GM19463 (cell line): ENCODE measurements at regions not wholly inside any gene's neighbourhood (a gene's known extent, or its start where the extent isn't known, plus 50 kb on each side); places are given as distances from the start of the nearest gene placed in this dataset.
"Not testable (repeated sequence)": the region's sequence is repeated elsewhere in the genome, so short reads cannot be mapped to it uniquely, and the experiment has no call there.

ENCODE experiments used
- ATAC-seq: cut with Tn5 transposase; IDR thresholded peaks from one replicate; pipeline ENCODE4 v1.9.1; 2021; ENCODE audit warnings: mild to moderate bottlenecking, moderate library complexity; ENCODE audit not compliant: unreplicated experiment

DNA sequence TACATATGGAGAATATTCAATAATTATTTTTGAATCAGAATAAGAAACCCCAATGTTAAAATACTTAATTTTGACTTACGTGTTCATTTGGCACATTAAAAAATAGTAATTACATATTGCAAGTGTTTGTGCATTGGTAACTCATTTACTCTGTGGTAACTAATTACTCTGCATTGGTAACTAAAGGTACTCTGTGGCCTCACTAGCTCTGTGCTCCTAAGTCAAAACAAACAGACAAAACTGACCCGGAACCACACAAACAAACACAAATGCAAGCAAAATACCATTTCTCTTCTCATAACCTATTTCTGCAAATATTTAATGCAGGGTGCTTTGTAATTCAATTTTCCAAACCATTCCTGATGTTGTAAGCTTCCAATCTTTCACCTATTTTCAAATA is 1244.3 kb downstream of the REEP3 start:
- ATAC-seq, result no peak

- ATAC-seq, result no peak
Observed at GRCh38 chr10:64771253-64772050, 1250.3 kb downstream of the REEP3 start.

- no peak for ATAC-seq
Observed at GRCh38 chr10:64773357-64773756, 1252.2 kb downstream of the REEP3 start.

DNA sequence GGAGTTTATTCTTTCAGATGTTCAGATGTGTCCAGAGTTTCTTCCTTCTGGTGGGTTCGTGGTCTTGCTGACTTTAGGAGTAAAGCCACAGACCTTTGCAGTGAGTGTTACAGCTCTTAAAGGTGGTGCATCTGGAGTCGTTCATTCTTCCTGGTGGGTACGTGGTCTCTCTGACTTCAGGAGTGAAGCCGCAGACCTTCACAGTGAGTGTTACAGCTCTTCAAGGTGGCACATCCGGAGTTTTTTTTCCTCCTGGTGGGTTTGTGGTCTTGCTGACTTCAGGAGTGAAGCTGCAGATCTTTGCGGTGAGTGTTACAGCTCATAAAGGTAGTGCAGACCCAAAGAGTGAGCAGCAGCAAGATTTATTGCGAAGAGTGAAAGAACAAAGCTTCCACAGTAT is 1263.2 kb downstream of the REEP3 start:
- ATAC-seq, result not testable (repeated sequence)

DNA sequence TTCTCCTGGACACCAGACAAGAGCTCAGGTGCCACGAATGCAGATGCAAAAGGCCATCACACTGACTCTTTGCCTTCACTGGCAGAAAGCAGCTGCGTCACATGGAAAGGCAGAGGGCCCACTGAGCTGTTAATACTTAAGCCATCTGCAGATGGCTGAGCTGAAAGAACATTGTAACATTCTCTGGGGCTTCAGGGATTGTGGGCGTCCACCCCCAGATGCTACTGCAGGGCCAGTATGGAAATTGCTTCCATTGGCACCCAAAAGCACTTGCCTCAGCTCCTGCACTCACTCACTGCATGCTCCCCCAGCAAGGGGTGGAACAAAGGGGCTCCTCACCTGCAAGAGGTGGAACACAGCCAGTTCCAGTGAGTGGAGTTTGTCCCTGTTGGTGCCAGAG is 1264.6 kb downstream of the REEP3 start:
- ATAC-seq, result no peak

DNA sequence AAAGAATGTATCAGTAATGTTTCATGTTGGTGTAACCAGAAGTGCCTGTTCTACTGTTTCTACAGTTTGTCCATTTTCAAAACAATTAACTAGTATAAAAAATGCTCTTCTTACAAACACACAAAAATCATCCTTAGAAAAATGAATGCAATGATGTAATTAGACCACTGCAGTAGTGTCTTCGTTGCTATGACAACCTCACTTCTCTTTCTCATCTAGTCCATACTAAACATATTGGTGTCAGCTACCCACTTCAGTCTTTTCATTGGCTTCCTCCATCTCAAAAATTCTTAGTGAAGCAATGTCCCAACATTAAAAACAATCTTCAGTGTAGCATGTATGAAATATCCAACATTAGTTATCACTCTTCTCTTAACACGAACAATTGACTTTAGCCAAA is 1265.8 kb downstream of the REEP3 start:
- no peak for ATAC-seq

DNA sequence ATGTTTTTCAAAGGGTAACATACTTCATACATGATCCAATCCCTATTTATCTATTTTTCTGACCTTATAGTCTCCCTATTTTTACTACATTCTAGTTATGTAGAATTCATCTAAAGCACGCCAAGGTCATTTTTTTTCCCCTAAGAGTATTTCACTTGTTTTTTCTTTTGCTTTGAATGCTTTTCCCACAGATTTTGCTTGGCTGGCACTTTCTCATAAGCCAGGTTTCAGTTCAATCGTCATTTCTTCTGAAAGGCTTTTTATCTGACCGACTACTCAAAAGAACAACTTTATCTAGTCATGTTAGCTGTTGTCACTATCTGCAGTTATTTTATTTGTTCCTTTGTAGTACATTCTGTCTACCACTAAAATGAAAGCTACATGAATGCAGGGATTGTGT is 1274.6 kb downstream of the REEP3 start:
- no peak for ATAC-seq

DNA sequence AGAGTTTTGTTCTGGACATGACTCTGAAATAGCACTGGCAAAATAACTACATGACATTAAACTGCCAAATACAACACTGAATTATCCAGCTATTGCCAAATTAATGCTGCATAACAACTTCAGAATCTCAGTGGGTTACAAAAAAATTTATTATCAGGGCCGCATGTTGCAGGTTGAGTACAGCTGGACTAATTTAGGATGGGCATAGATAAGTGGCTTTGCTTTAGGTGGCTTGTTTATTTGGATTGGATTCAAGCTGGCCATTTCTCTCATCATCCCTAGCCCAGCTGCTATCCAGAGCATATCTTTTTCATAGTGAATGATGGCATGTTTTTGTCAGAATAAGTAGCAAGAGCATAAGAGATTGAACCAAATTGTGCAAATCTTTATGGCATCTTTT is 1277.1 kb downstream of the REEP3 start:
- ATAC-seq, result no peak

DNA sequence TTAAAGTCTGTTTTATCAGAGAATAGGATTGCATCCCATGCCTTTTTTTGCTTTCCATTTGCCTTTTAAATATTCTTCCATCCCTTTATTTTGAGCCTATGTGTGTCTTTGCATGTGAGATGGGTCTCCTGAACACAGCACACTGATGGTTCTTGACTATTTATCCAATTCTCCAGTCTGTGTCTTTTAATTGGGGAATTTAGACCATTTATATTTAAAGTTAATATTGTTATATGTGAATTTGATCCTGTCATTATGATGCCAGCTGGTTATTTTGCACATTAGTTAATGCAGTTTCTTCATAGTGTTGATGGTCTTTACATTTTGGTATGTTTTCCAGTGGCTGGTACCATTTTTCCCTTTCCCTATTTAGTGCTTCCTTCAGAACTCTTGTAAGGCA is 1287.0 kb downstream of the REEP3 start:
- not testable (repeated sequence) for ATAC-seq

GRCh38 chr10:64810046-64810445 is 1288.8 kb downstream of the REEP3 start:
- ATAC-seq, result not testable (repeated sequence)

DNA sequence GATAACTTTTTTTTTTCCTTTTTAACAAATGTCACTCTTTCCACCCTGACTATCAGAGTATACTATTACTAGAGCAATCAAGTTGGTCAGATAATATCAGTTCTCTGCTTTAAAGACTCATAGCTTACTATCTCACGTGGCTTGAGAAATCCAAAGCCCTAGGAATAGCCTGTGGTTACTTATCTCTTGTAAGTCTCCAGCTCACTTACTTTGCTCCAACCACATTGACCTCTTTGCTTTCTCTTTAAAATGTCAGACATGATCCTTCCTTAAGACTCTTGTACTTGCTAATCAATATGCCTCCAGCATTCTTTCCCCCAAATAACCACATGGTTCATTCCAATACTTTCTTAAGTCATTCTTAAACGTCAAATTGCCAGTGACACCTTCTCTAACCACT is 1292.2 kb downstream of the REEP3 start:
- ATAC-seq, result no peak

DNA sequence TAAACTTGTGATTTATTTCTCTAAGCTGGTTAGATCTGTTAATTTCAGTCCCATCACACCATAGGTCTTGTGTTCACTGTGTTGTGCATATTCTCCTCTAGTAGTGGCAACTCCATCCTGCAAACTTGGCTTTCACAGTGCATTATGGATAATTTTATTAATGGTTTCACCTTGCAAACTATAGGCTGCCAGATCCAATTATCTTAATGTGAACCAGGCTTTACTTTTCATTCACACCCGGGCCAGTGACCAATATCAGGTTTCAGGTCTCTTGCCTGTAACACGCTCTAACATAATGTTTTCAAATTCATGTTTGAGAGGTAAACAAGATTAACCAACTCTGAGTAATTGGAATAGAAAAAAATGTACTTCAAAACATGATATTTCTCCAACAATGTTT is 1293.0 kb downstream of the REEP3 start:
- ATAC-seq, result no peak

DNA sequence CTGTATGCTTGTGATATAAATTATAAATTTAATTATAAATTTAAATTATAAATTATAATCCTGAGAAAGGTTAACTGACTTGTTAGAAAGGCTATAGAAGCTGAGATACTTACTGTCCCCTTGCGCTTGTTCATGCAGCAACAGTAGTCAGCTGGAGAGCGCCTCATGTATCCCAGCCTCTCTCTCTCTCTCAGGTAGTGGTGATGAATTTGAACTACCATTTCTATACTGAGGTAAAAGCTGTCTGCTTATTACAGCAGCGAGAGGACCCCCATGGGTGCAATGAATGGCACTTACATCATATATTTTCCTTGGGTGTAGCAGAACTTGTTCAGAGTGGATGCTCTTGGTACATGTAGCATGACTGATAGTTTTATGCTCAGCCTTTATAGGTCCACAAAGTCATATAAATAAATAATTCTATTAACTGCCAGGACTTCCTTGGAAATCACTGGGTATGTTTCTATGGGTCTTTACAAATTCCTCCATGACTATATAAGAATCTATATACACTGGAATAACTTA is 1308.7 kb downstream of the REEP3 start:
- ATAC-seq, result no peak

DNA sequence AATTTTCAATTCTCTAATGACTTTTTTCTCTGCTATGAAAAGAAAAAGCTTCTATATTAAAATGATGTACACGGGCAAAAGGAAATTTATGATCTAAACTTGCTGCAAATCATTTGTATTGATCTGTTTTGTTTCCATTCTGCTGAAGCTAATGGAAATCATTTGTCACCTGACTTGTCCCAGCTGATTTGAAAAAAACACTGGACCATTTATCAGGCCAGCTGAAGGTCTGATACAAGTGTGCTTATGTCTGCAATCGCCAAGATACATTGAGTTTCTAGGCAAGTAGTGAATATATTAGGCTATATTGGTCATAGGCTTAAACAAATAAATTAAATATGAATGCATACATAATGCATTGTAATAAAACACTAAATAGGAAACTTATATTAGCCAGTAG is 1309.7 kb downstream of the REEP3 start:
- ATAC-seq, result no peak

- ATAC-seq, result no peak
Observed at GRCh38 chr10:64840341-64840740, 1319.1 kb downstream of the REEP3 start.

GRCh38 chr10:64846700-64847099 is 1325.5 kb downstream of the REEP3 start:
- no peak for ATAC-seq

- no peak for ATAC-seq
Observed at GRCh38 chr10:64855941-64856340, 1334.7 kb downstream of the REEP3 start.

GRCh38 chr10:64859911-64860310 is 1338.7 kb downstream of the REEP3 start:
- ATAC-seq, result no peak

DNA sequence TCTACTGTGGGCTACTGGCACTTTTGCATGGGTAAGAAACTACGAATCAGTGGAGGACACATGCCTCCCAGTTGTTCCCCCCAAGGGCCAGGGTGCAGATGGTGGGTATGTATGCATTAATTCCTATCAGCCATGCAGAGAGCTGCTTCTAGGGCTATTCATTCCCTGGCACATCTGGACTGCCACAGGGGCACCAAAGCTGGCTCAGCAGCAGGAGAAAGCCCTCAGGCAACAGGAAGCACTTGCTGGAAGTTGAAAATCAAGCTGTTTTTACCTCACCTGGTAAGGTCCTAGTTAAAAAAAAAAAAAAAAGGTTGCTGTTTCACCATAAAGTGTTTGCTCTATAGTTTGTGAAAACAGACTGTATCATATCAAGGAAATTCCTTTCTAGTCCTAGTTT is 1342.6 kb downstream of the REEP3 start:
- no peak for ATAC-seq

DNA sequence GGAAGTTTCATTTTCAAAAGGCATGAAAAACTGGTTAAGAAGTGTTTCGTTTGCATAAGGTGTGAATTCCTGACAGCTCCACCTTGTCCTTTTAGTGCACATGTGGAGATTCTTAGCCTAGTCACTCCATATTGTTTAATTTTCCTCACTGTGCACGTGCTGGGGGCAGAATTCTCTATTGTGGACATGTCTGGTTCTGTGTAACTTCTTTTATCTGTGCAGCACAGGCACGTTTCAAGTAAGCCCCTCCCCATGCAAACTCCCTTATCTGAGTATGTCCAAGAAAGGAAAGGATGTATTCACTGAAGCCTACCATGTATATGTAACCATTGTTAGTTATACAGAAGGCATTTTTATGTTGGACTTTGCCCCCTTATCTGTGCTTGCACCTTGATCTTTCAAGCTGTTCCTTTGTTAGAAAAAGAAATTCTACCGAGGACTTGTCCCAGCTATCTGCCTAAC is 1346.3 kb downstream of the REEP3 start:
- no peak for ATAC-seq

- ATAC-seq, result no peak
Observed at GRCh38 chr10:64873088-64873487, 1351.9 kb downstream of the REEP3 start.

DNA sequence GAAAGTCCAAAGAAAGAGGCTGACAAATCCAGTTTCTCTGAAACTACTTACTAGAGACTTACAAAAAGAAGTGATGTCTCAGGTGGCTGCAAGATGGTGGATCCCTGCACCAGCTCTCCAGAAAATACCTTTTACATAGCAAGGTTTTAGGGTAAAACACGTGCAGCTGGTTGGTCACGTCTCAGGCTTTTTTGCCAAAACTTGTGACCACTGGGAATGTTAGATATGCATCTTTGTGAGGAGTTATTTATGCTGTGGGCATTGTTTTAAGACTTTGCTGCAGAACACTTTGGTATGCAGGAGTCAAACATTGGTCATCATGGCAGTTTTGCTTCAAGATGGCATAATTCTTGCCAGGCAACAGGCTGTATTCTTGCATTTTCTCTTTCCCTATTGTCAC is 1352.8 kb downstream of the REEP3 start:
- no peak for ATAC-seq

DNA sequence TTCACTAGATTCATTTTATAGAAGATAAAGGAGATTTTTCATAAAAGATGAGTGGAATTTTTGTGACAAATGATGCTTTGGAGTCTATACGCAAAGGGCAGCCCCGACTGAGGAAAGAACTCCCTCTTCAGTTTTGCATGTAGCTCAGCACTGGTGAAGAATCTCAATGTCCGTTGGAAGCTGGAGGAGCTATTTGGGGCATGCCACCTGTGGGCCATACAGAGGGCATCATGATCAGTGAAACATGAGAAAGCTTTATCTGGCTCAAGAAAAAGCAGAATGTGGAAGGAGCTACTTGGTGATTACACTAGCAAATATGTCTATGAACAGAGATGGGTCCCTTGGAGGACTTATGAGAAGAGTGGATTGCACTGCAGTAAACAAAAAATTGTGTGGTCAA is 1359.3 kb downstream of the REEP3 start:
- no peak for ATAC-seq
